GM19025 (cell line): ENCODE measurements at regions not wholly inside any gene's neighbourhood (a gene's known extent, or its start where the extent isn't known, plus 50 kb on each side); places are given as distances from the start of the nearest gene placed in this dataset.
"Not testable (repeated sequence)": the region's sequence is repeated elsewhere in the genome, so short reads cannot be mapped to it uniquely, and the experiment has no call there.

Experiments used
- ATAC-seq: cut with Tn5 transposase; IDR thresholded peaks from one replicate; pipeline ENCODE4 v1.9.1; 2021; ENCODE audit warnings: mild to moderate bottlenecking, low read depth, moderate library complexity; ENCODE audit not compliant: unreplicated experiment

DNA sequence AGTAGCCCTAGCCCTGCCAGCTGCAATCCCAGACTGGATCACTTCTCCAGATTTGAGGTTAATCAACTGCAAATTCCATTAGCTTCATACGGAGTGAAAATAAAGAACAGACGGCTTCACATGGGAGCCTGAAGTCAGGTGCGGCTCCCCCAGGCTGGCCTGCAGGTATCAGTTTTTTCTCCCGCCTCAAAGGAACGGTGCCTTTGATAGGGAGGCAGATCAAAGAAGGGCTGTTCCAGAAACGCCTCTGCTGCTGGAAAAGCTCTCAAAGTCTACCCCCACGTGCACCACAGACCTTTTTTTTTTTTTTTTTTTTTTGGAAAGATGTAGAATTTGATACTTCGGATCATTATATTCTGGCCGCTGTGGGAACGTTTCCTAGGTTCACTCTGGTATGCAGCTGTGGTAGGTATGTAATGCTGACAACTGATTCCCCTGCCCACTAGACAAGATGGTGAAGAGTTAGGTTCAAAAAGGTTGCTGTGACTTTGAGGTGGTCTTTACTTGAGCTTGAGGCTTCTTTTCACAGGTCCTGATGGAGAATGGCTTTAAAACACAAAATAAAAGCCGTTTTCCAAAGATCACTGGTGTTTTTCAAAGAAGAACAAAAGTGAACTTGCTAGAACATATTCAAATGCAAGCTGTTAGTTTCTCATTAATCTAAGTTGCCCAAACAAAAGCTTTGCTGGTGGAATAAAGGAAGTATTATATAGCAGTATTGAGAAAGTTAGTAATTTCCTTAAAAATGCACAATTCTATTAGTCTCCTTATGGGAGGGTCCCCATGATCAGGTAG is 189.0 kb upstream of the NFIA start:
- ATAC-seq, result no peak

- ATAC-seq, result no peak
These were observed 190.6 kb upstream of the NFIA start for GRCh38 chr1:60891765-60892164.

DNA sequence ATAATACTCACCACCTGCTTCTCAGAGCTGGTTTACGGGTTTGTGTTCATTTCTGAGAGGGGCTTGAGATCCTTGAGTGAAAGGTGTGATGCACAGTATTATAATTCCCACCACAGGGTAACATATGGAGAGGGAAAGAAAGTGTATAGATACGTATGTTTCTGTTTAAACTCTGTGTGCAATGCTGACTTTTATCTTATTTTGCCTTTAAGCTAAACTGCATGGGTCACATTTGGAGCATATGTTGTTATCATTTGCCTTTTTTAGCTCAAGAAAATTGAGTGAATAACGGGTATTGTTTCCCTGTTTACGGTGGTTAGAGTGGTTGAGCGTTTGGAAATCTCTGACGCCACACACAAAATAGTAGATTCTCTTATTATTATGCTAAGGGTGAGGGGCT is 191.1 kb upstream of the NFIA start:
- ATAC-seq, result no peak

GRCh38 chr1:60890664-60891063 is 191.7 kb upstream of the NFIA start:
- no peak for ATAC-seq

GRCh38 chr1:60889709-60890108 is 192.7 kb upstream of the NFIA start:
- no peak for ATAC-seq

- ATAC-seq, result no peak
These were observed 194.2 kb upstream of the NFIA start for GRCh38 chr1:60888126-60888525.

GRCh38 chr1:60886793-60887331 is 195.5 kb upstream of the NFIA start:
- ATAC-seq, result no peak

DNA sequence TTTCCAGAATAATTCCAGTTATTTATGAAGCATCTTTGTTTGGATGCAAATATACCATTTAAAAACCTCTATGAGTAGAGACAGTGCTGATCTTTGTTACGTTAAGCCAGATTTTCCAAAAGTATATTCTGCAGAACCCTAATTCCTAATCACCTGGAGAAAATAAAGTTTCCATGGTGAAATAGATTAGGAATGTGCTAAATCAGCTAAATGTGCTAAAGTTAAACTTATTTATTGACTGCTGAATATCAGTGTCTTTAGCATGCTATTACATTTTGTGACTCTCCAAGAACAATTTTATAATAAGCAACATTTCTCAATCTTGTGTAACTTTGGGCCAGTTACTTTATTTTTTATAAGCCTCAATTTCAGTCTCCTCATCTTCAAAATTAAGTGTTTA is 196.3 kb upstream of the NFIA start:
- no peak for ATAC-seq

DNA sequence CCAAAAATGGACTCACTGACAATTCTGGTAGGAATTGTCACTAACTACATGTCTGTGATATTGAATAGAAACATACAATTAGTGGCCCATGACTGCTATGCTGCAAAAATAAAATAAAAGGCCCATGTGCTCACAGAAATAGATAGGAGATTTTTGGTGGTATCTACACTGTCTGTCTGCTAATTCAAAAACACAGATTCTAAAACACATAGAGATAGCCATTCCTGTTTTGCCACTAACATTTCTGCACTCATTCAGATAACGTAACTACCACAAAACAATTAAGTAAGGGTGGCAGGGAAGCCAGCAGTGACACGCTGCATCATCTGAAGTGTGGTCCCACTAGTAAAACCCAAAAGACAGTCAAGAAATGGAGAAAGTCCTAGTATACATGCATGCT is 202.2 kb upstream of the NFIA start:
- no peak for ATAC-seq

- no peak for ATAC-seq
These were observed 204.0 kb upstream of the NFIA start for GRCh38 chr1:60878323-60878722.

DNA sequence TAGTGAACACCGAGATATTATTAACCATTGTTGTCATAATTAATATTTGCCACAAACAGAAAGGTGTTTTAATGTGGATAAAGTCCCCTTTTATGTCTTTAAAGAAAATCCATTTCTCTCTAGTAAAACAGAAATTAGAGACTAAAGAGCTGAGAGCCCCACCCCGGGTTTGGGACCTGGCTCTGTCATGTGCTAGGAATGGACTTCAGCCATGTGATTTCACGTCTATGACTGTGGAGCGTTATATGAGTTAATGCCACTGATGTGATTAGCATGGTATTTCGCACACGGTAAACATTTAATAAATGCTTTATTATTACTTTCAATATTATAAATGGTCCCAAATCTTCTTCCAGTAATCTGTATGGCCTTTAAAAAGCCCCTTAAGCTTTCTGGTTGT is 205.0 kb upstream of the NFIA start:
- ATAC-seq, result no peak

- no peak for ATAC-seq
These were observed 205.4 kb upstream of the NFIA start for GRCh38 chr1:60876952-60877351.

GRCh38 chr1:60875138-60875537 is 207.2 kb upstream of the NFIA start:
- ATAC-seq, result no peak

DNA sequence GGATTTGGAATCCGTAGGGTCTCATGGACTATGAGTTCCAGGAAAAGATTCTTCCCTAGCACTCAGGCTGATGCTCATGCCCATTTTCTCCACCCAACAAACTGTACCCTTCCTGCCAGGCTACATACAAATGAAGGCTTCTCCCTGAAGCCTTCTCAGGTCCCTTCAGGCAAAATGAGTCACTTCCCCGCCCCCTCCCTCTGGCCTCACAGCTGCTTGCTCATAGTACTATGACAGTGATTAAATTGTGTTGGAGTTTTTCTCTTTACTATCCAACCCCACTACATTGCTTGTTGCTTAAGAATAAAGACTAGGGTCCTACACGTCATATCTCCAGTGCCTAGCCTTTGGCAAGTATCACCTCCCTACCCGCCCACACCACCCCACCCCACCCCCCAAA is 207.6 kb upstream of the NFIA start:
- ATAC-seq, result no peak

DNA sequence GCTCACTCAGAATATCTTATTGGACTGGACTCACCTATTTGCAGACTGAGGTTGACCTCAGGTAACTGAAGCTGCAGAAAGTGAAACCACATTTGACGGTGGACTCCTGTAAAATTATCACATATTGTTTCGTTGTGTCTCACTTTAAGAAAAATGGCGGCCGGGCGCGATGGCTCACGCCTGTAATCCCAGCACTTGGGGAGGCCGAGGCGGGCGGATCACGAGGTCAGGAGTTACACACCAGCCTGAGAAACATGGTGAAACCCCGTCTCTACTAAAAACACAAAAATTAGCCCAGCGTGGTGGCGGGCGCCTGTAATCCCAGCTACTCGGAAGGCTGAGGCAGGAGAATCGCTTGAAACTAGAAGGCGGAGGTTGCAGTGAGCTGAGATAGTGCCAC is 209.0 kb upstream of the NFIA start:
- not testable (repeated sequence) for ATAC-seq

- no peak for ATAC-seq
These were observed 209.8 kb upstream of the NFIA start for GRCh38 chr1:60872426-60873054.

DNA sequence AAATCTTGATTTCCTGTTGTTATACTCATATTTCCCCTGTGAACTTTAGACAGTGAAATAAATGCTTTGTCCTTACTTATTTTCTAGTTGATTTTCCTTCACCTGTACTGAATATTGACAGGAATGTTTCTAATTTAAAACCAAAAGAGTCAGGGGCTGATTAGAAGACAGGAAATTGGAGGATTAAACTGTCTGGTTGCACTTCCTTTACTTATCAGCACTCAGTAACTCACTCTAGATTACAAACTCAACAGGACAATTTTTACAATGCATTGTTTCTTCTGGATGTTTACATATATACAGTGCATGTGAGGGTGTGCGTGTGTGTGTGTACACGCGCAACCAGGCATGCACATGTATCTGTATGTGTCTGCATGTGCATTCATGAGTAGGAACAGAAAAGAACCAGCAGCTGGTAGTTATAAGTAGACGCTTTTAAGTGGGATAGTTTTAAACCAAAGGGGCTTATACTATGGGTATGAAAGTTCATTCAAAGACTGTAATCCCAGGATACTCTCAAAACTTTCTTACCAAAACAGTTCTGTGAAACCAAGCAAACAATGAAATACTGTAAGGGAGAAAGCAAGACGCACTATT is 212.0 kb upstream of the NFIA start:
- ATAC-seq, result no peak

DNA sequence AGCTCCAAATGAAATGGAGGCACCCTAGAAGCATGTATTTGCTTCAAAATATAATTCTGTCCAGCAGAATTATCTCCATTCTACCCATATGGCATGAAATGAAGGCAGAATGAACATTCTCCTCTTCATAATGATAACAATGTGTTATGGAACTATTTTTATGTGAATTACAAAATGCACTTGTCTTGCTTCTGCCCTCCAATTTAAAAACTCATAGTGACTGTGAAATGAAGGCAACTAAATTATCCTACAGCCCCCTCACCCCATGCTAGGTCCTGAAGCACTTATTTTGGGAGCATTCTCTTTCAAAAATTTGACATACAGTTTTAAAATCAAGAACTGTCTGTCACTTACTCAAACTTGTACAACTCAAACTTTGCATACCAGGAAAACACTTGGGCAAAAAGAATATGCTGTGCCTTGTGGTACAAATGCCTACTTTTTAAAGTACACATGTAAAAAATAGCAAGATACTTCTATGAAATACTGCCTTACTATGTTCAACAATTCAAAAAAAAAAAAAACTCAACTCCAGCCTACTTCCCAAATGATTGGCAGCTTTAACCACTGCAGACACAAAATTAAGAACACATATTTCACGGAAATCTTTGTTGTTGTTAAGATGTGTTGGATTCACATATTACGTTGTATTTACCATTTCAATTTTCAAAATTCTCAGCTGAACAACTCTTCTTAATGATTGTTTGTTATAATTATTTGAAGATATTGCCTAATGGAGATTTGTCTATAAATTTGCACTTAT is 213.3 kb upstream of the NFIA start:
- no peak for ATAC-seq

DNA sequence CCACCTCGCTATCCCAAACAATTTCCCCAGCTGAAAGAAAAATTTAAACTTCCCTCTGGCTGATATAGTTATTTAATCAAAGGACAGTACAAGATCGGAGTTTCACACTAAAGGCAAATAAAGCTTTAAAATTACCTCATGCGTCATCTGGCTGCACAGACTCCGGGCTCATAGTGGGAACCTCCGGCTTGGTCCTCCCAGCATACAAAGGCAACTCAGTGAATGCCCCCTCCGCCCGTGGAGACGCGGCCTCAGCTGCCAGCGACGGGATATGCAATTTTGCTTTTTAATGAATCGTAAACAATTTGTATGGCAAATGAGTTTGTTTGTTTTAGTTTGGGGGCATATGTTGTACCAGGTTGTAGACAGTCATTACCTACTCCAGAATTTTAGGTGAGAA is 214.6 kb upstream of the NFIA start:
- no peak for ATAC-seq

DNA sequence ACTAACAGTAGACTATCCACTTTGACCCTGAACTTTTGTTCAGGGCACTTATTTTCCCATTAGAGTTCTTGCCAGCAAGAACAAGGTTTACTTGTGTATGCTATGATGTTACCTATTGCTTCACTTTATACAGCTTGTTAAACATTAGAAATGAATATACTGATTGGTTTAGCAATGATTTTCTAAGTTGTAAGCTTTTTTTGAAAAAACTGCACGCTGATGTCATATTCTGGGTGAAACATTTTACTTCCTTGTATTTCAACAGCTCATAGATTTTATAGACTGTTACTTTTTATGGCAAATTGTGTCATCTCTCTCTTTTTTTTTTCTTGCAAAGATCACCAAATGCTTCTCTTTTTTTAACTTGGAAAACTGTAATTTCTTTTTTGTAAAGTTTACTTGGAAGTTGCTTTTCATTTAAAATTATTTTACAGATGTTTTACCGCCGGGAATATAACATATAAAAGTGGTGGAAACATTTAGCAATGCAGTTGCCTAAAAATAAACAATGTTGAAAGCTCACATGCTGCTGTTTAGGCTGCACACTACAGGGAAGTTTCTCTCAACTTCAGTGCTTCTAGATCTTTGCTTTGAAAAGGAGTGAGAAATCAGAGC is 215.3 kb upstream of the NFIA start:
- ATAC-seq, result no peak
